HEK293 (cell line): ENCODE measurements at regions not wholly inside any gene's neighbourhood (a gene's known extent, or its start where the extent isn't known, plus 50 kb on each side); places are given as distances from the start of the nearest gene placed in this dataset.

Experiments used
- BCL11A ChIP-seq: fragments of 450-650 bp; formaldehyde crosslinking; IDR thresholded peaks from 2 replicates; pipeline ENCODE4 v1.5.1; 2016; ENCODE audit warnings: low read depth, missing biosample characterization, missing genetic modification characterization
- PATZ1 ChIP-seq: fragments of 450-650 bp; formaldehyde crosslinking; IDR thresholded peaks from 2 replicates; pipeline ENCODE4 v1.5.1; 2016; ENCODE audit warnings: missing biosample characterization, missing genetic modification characterization
- YY1 ChIP-seq: fragments of 450-650 bp; formaldehyde crosslinking; IDR thresholded peaks from 2 replicates; pipeline ENCODE4 v1.5.1; 2018; ENCODE audit warnings: missing biosample characterization, missing genetic modification characterization
- ZNF211 ChIP-seq: fragments of 450-650 bp; formaldehyde crosslinking; IDR thresholded peaks from 2 replicates; pipeline ENCODE4 v1.5.1; 2016; ENCODE audit warnings: low read depth, missing biosample characterization, missing genetic modification characterization
- ZNF324 ChIP-seq: fragments of 450-650 bp; formaldehyde crosslinking; IDR thresholded peaks from 2 replicates; pipeline ENCODE4 v1.5.1; 2016; ENCODE audit warnings: missing biosample characterization, missing genetic modification characterization
- ZNF747 ChIP-seq: fragments of 450-650 bp; formaldehyde crosslinking; IDR thresholded peaks from 2 replicates; pipeline ENCODE4 v1.5.1; 2016; ENCODE audit warnings: missing biosample characterization, missing genetic modification characterization
- TF ChIP-seq, protein P1 (sequence below): fragments of 450-650 bp; formaldehyde crosslinking; IDR thresholded peaks from 2 replicates; pipeline ENCODE4 v1.5.1; 2016; ENCODE audit warnings: missing biosample characterization, missing genetic modification characterization
- TF ChIP-seq, protein P2 (sequence below): fragments of 450-650 bp; formaldehyde crosslinking; IDR thresholded peaks from 2 replicates; pipeline ENCODE4 v1.5.1; 2016; ENCODE audit warnings: missing biosample characterization, missing genetic modification characterization, low read depth
- TF ChIP-seq, protein P3 (sequence below): fragments of 450-650 bp; IDR thresholded peaks from 2 replicates; pipeline ENCODE4 v1.5.1; 2018; ENCODE audit warnings: missing biosample characterization, mild to moderate bottlenecking, missing genetic modification characterization

DNA sequence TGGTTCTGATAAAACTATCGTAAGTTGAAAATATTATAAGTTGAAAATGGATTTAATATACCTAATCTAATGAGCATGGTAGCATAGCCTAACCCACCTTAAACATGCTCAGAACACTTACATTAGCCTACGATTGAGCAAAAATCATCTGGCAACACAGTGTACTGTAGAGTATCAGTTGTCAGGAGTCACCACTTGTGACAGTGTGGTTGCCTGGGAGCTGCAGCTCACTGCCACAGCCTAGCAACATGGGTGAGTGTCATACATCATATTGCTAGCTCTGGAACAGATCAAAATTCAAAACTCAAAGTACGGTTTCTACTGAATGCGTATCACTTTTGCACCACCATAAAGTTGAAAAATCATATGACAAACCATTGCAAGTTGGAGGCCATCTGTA, 203.5 kb downstream of the ATXN7L3B start:
- TF ChIP-seq PATZ1 (tag by site-specific recombination) (no peak), BCL11A (no peak), ZNF211 (tag by site-specific recombination) (no peak), YY1 (tag by site-specific recombination) (no peak), ZNF324 (tag by site-specific recombination) (no peak), ZNF747 (tag by site-specific recombination) (no peak)
- TF ChIP-seq, protein P1, sequence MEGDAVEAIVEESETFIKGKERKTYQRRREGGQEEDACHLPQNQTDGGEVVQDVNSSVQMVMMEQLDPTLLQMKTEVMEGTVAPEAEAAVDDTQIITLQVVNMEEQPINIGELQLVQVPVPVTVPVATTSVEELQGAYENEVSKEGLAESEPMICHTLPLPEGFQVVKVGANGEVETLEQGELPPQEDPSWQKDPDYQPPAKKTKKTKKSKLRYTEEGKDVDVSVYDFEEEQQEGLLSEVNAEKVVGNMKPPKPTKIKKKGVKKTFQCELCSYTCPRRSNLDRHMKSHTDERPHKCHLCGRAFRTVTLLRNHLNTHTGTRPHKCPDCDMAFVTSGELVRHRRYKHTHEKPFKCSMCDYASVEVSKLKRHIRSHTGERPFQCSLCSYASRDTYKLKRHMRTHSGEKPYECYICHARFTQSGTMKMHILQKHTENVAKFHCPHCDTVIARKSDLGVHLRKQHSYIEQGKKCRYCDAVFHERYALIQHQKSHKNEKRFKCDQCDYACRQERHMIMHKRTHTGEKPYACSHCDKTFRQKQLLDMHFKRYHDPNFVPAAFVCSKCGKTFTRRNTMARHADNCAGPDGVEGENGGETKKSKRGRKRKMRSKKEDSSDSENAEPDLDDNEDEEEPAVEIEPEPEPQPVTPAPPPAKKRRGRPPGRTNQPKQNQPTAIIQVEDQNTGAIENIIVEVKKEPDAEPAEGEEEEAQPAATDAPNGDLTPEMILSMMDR (tag by site-specific recombination) = no peak
- TF ChIP-seq, protein P2, sequence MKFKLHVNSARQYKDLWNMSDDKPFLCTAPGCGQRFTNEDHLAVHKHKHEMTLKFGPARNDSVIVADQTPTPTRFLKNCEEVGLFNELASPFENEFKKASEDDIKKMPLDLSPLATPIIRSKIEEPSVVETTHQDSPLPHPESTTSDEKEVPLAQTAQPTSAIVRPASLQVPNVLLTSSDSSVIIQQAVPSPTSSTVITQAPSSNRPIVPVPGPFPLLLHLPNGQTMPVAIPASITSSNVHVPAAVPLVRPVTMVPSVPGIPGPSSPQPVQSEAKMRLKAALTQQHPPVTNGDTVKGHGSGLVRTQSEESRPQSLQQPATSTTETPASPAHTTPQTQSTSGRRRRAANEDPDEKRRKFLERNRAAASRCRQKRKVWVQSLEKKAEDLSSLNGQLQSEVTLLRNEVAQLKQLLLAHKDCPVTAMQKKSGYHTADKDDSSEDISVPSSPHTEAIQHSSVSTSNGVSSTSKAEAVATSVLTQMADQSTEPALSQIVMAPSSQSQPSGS (tag by site-specific recombination) = no peak
- TF ChIP-seq, protein P3, sequence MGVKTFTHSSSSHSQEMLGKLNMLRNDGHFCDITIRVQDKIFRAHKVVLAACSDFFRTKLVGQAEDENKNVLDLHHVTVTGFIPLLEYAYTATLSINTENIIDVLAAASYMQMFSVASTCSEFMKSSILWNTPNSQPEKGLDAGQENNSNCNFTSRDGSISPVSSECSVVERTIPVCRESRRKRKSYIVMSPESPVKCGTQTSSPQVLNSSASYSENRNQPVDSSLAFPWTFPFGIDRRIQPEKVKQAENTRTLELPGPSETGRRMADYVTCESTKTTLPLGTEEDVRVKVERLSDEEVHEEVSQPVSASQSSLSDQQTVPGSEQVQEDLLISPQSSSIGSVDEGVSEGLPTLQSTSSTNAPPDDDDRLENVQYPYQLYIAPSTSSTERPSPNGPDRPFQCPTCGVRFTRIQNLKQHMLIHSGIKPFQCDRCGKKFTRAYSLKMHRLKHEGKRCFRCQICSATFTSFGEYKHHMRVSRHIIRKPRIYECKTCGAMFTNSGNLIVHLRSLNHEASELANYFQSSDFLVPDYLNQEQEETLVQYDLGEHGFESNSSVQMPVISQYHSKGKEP (tag by site-specific recombination) = no peak
